Rectal smooth muscle tissue (tissue), 1 donor: ENCODE measurements at regions not wholly inside any gene's neighbourhood (a gene's known extent, or its start where the extent isn't known, plus 50 kb on each side); places are given as distances from the start of the nearest gene placed in this dataset.

ENCODE experiments used
- H3K27ac ChIP-seq: one replicate; pipeline ENCODE4 v1.7.0; 2013; ENCODE audit warnings: low read depth, low read length, inconsistent platforms
- H3K27me3 ChIP-seq: one replicate; pipeline ENCODE4 v1.7.0; 2013; ENCODE audit warnings: low read length; ENCODE audit not compliant: control insufficient read depth, insufficient read depth
- H3K36me3 ChIP-seq: one replicate; pipeline ENCODE4 v1.7.0; 2013; ENCODE audit warnings: low read length; ENCODE audit not compliant: control insufficient read depth, insufficient read depth
- H3K4me1 ChIP-seq: one replicate; pipeline ENCODE4 v1.7.0; 2013; ENCODE audit warnings: low read length; ENCODE audit not compliant: control insufficient read depth, insufficient read depth
- H3K4me3 ChIP-seq: one replicate; pipeline ENCODE4 v1.7.0; 2013; ENCODE audit warnings: low read length
- H3K9ac ChIP-seq: one replicate; pipeline ENCODE4 v1.7.0; 2013; ENCODE audit warnings: low read length

GRCh38 chr5:125604104-125604503 lies 819.1 kb upstream of the GRAMD2B start:
- Histone ChIP-seq H3K27me3 (no peaks in the 10 kb centered on the region), H3K9ac (no peak overlapping the region), H3K27ac (no peak overlapping the region), H3K4me3 (no peak overlapping the region), H3K4me1 (no peaks in the 10 kb centered on the region), H3K36me3 (no peaks in the 10 kb centered on the region)

- Histone ChIP-seq H3K36me3 (no peaks in the 10 kb centered on the region), H3K4me3 (no peak overlapping the region), H3K9ac (no peak overlapping the region), H3K27ac (no peak overlapping the region), H3K4me1 (no peaks in the 10 kb centered on the region), H3K27me3 (no peaks in the 10 kb centered on the region)
Measured at GRCh38 chr5:125607018-125607417, 816.2 kb upstream of the GRAMD2B start.

- Histone ChIP-seq H3K9ac (no peak overlapping the region), H3K27ac (no peak overlapping the region), H3K4me3 (no peak overlapping the region), H3K4me1 (no peaks in the 10 kb centered on the region), H3K36me3 (no peaks in the 10 kb centered on the region), H3K27me3 (no peaks in the 10 kb centered on the region)
Measured at GRCh38 chr5:125609011-125609410, 814.2 kb upstream of the GRAMD2B start.

- Histone ChIP-seq H3K36me3 (no peaks in the 10 kb centered on the region), H3K27me3 (no peaks in the 10 kb centered on the region), H3K4me3 (no peak overlapping the region), H3K27ac (no peak overlapping the region), H3K4me1 (no peaks in the 10 kb centered on the region), H3K9ac (no peak overlapping the region)
Measured at GRCh38 chr5:125610892-125611291, 812.3 kb upstream of the GRAMD2B start.

GRCh38 chr5:125611541-125611940 lies 811.7 kb upstream of the GRAMD2B start:
- Histone ChIP-seq H3K36me3 (no peaks in the 10 kb centered on the region), H3K27ac (no peak overlapping the region), H3K4me3 (no peak overlapping the region), H3K4me1 (no peaks in the 10 kb centered on the region), H3K9ac (no peak overlapping the region), H3K27me3 (no peaks in the 10 kb centered on the region)

- H3K4me3 ChIP-seq, result no peak overlapping the region
Measured at GRCh38 chr5:125612181-125612721, 811.0 kb upstream of the GRAMD2B start.

GRCh38 chr5:125612776-125613175 lies 810.4 kb upstream of the GRAMD2B start:
- Histone ChIP-seq H3K36me3 (no peaks in the 10 kb centered on the region), H3K9ac (no peak overlapping the region), H3K4me1 (no peaks in the 10 kb centered on the region), H3K27me3 (no peaks in the 10 kb centered on the region), H3K4me3 (no peak overlapping the region), H3K27ac (no peak overlapping the region)

More at GRCh38 chr5:125612181-125612721, 811.0 kb upstream of the GRAMD2B start:
- Histone ChIP-seq H3K27ac (no peak overlapping the region), H3K9ac (no peak overlapping the region), H3K4me1 (no peaks in the 10 kb centered on the region), H3K36me3 (no peaks in the 10 kb centered on the region), H3K27me3 (no peaks in the 10 kb centered on the region)

DNA sequence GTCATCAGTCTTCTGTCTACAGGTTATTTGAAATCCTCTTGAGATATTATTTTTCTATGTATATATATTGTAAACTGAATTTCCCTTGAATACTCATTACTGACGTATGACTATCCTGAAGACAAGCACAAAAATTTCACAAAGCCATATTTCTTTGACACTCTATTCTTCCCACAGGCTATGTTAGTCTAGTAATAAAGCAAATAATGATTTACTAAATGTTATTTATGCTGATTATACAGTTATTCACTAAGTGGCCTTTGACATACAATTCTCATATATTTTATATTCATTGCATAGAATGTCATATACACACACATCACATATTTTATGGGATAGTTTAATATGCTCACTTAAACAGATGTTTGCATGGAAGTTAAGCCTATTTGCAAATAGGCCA lies 793.0 kb upstream of the GRAMD2B start:
- no peak overlapping the region for H3K4me3 ChIP-seq
- no peaks in the 10 kb centered on the region for H3K4me1 ChIP-seq
- H3K27ac ChIP-seq, result no peak overlapping the region

DNA sequence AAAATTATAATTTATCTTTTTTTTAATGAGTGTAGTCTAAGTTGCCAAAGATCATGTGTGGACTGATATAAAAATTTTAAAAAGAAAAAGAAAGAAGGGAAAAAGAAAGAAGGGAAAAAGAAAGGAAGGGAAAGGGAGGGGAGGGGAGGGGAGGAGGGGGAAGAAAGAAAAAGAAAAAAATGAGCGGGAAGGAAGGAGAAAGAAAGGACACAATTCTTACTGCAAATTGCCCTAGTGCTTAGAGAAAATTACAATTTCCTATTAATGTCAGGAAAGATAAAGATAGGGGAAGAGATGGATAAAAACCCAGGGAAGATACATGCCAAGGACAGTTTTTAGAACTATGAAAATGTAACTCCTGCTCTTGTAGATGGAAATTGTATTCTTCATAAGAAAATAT lies 789.7 kb upstream of the GRAMD2B start:
- Histone ChIP-seq H3K27ac (no peak overlapping the region), H3K4me1 (no peaks in the 10 kb centered on the region), H3K27me3 (no peaks in the 10 kb centered on the region), H3K36me3 (no peaks in the 10 kb centered on the region), H3K4me3 (no peak overlapping the region), H3K9ac (no peak overlapping the region)

More for the DNA sequence above, 793.0 kb upstream of the GRAMD2B start:
- H3K36me3 ChIP-seq, result no peaks in the 10 kb centered on the region
- no peaks in the 10 kb centered on the region for H3K27me3 ChIP-seq
- no peak overlapping the region for H3K9ac ChIP-seq

GRCh38 chr5:125634216-125634835 lies 788.9 kb upstream of the GRAMD2B start:
- Histone ChIP-seq H3K27me3 (no peaks in the 10 kb centered on the region), H3K27ac (no peak overlapping the region), H3K4me1 (no peaks in the 10 kb centered on the region), H3K4me3 (no peak overlapping the region), H3K36me3 (no peaks in the 10 kb centered on the region), H3K9ac (no peak overlapping the region)

DNA sequence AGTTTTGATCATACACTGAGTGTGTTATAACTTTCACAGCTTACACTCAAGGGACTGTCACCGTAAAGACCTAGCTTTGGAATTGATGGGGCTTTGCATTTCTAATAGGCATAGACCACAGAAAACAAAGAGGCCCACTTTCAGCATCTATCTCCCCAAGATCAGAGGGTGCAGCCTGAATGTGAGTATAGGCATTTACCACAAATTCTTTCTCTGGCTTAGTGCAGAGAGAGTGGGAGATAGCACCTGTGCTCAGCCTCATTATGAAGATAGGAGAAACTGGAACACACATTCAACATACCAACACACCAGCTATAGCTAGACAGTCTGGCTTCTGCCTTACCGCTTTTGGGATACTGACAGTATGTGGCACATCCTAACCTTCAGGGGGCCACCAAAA lies 783.4 kb upstream of the GRAMD2B start:
- Histone ChIP-seq H3K27me3 (no peaks in the 10 kb centered on the region), H3K4me3 (no peak overlapping the region)

GRCh38 chr5:125652761-125653160 lies 770.4 kb upstream of the GRAMD2B start:
- H3K9ac ChIP-seq, result no peak overlapping the region
- H3K27ac ChIP-seq, result no peak overlapping the region
- H3K4me3 ChIP-seq, result no peak overlapping the region
- H3K36me3 ChIP-seq, result no peaks in the 10 kb centered on the region
- H3K4me1 ChIP-seq, result no peaks in the 10 kb centered on the region
- H3K27me3 ChIP-seq, result no peaks in the 10 kb centered on the region

More for the DNA sequence above, 783.4 kb upstream of the GRAMD2B start:
- no peaks in the 10 kb centered on the region for H3K4me1 ChIP-seq
- H3K27ac ChIP-seq, result no peak overlapping the region
- H3K36me3 ChIP-seq, result no peaks in the 10 kb centered on the region
- no peak overlapping the region for H3K9ac ChIP-seq

- H3K4me1 ChIP-seq, result no peaks in the 10 kb centered on the region
- no peak overlapping the region for H3K27ac ChIP-seq
- no peak overlapping the region for H3K4me3 ChIP-seq
- no peaks in the 10 kb centered on the region for H3K27me3 ChIP-seq
- no peaks in the 10 kb centered on the region for H3K36me3 ChIP-seq
- H3K9ac ChIP-seq, result no peak overlapping the region
Measured at GRCh38 chr5:125654392-125654791, 768.8 kb upstream of the GRAMD2B start.
